Mesodermal cell (in vitro differentiated cells): ENCODE measurements at regions not wholly inside any gene's neighbourhood (a gene's known extent, or its start where the extent isn't known, plus 50 kb on each side); places are given as distances from the start of the nearest gene placed in this dataset.

Source experiments
- H3K27ac ChIP-seq: 2 replicates; pipeline ENCODE4 v1.7.0; 2013; ENCODE audit warnings: mild to moderate bottlenecking, low read depth, low read length, moderate library complexity; ENCODE audit not compliant: severe bottlenecking
- H3K36me3 ChIP-seq: 2 replicates; pipeline ENCODE4 v1.7.1; 2013; ENCODE audit warnings: mild to moderate bottlenecking, low read length, moderate library complexity; ENCODE audit not compliant: control insufficient read depth, insufficient read depth
- H3K4me1 ChIP-seq: one replicate; pipeline ENCODE4 v1.7.1; 2013; ENCODE audit warnings: mild to moderate bottlenecking, low read length; ENCODE audit not compliant: insufficient read depth, control insufficient read depth, poor library complexity, severe bottlenecking
- H3K4me3 ChIP-seq: 2 replicates; pipeline ENCODE4 v1.7.0; 2013; ENCODE audit warnings: low read length, control low read depth, mild to moderate bottlenecking; ENCODE audit not compliant: insufficient read depth, poor library complexity, severe bottlenecking; ENCODE audit errors: extremely low read depth
- H3K9me3 ChIP-seq: 2 replicates; pipeline ENCODE4 v1.7.1; 2013; ENCODE audit warnings: mild to moderate bottlenecking, low read length, moderate library complexity; ENCODE audit not compliant: control insufficient read depth
- WGBS, 2 experiments: methylation state at CpG; one replicate each; pipeline ENCODE4 v1.1.5; 2013; ENCODE audit warnings: missing lambda C conversion rate in 2 of 2; ENCODE audit not compliant: insufficient coverage in 2 of 2; 5-methylcytosine and 5-hydroxymethylcytosine counted together

DNA sequence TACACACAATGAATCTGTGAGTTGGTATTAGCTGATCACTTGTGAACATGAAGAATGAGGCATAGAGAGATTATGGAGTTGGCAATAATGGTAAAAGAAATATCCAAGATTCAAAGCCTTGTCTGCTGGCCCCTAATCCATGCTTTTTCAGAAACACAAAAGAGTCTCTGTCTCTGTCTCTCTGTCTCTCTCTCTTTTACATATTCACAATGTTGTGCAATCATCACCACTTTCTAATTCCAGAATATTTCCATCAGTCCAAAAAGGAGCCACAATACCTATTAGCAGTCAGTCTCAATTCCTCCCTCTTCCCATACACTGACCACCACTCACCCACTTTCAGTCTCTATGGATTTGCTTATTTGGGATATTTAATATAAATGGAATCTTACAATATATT, 370.1 kb upstream of the CDH8 start:
- Histone ChIP-seq H3K4me1 (no peaks in the 10 kb centered on the region), H3K27ac (no peak overlapping the region), H3K36me3 (no peaks in the 10 kb centered on the region), H3K9me3 (no peaks in the 10 kb centered on the region), H3K4me3 (no peak overlapping the region)

GRCh38 chr16:62404842-62405611, 368.8 kb upstream of the CDH8 start:
- Histone ChIP-seq H3K36me3 (no peaks in the 10 kb centered on the region), H3K4me1 (no peaks in the 10 kb centered on the region), H3K27ac (no peak overlapping the region), H3K4me3 (no peak overlapping the region), H3K9me3 (no peaks in the 10 kb centered on the region)
- WGBS, 2 experiments: 78 to 86% methylated on average over 1 of the region's 1 CpG

- Histone ChIP-seq H3K9me3 (no peaks in the 10 kb centered on the region), H3K27ac (no peak overlapping the region), H3K36me3 (no peaks in the 10 kb centered on the region), H3K4me1 (no peaks in the 10 kb centered on the region), H3K4me3 (no peak overlapping the region)
- 82 to 91% methylated on average over 2 to 6 of the region's 6 CpGs for whole genome bisulfite sequencing, 2 experiments
Measured at GRCh38 chr16:62392698-62393097, 356.5 kb upstream of the CDH8 start.

DNA sequence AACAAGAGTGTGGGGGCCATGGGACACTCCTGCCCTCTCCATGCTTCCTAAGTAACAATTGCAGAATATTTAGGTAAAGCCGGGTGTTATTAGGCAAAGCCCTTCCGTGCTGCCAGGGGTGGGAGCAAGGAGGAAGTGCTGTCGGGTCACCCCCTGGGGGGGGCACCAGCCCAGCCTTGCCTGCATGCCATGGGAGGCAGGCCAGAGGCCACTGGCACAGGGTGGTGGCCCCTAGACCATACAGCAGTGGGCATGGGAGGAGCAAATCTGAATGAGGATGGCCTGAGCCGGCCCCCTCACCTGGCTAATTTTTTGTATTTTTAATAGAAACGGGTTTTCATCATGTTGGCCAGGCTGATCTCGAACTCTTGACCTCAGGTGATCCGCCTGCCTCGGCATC, 355.7 kb upstream of the CDH8 start:
- Histone ChIP-seq H3K4me3 (no peak overlapping the region), H3K36me3 (no peaks in the 10 kb centered on the region), H3K4me1 (no peaks in the 10 kb centered on the region), H3K27ac (no peak overlapping the region), H3K9me3 (no peaks in the 10 kb centered on the region)
- WGBS, 2 experiments: 82 to 93% methylated on average over 6 of the region's 8 CpGs

- Histone ChIP-seq H3K27ac (no peak overlapping the region), H3K36me3 (no peaks in the 10 kb centered on the region)
- WGBS, 2 experiments: no CpG with 5 or more reads among the region's 1 CpG
Measured at GRCh38 chr16:62391134-62391533, 354.9 kb upstream of the CDH8 start.

DNA sequence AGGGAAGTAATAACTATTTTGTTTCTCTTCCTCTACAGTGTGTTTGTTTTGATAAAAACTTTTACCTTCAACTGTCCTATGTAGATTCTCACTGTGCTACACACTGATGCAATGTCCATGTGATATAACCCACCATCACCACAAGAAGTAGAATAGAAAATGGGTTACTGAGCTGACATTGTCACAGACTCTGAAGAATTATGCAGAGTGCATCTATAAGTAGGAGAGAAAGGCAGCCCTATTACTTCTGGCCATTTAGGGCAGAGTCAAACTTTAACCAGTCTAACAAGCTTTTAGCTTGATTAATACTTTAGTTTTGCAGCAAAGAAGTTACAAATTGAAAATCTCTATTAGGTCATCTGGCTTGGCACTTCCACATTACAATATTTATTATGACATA, 354.0 kb upstream of the CDH8 start:
- H3K9me3 ChIP-seq: no peaks in the 10 kb centered on the region
- H3K4me3 ChIP-seq: no peak overlapping the region
- H3K27ac ChIP-seq: no peak overlapping the region
- H3K4me1 ChIP-seq: no peaks in the 10 kb centered on the region
- H3K36me3 ChIP-seq: no peaks in the 10 kb centered on the region

More at GRCh38 chr16:62391134-62391533, 354.9 kb upstream of the CDH8 start:
- no peaks in the 10 kb centered on the region for H3K9me3 ChIP-seq
- no peaks in the 10 kb centered on the region for H3K4me1 ChIP-seq
- no peak overlapping the region for H3K4me3 ChIP-seq

DNA sequence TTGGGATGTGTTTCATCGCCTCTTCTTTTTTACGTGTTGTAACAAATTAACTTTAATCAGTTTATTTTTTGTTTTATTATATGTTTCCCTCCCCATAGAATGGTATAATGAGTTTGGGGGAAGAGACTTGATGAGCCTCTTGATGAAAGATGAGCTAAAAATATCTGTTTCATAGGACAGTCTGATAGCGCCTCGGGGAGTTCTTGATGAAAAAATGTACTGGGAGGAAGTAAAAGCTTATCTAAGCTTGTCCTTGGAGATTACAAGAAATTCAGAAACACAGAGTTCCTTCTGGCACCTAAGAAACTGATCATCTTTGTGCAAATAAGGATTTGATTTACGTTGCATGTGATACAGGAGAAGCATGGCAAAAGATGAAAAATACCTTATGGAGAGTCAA, 350.2 kb upstream of the CDH8 start:
- WGBS, 2 experiments: 88 to 91% methylated on average over 3 of the region's 5 CpGs
- Histone ChIP-seq H3K9me3 (no peaks in the 10 kb centered on the region), H3K36me3 (no peaks in the 10 kb centered on the region), H3K4me3 (no peak overlapping the region), H3K4me1 (no peaks in the 10 kb centered on the region), H3K27ac (no peak overlapping the region)

DNA sequence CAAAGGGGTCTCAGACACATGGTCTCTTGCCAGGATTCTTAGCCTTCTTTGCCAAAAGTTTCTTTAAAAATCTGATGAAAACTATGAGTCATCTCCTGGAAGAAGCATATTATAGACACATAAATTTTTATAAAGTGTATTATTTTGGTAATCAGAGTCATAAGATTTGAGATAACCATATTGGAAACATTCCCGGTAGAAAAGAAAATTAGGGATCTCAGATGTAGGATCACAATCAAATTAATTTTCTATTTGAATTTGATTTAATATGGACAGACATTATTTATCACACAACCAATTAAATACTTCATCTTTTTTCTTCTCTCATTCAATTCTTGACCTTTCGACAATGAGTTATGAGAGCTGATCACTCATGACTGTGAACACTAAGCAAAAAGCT, 347.7 kb upstream of the CDH8 start:
- no peak overlapping the region for H3K27ac ChIP-seq
- WGBS, 2 experiments: no CpG with 5 or more reads among the region's 2 CpGs
- H3K9me3 ChIP-seq: no peaks in the 10 kb centered on the region
- H3K4me3 ChIP-seq: no peak overlapping the region
- no peaks in the 10 kb centered on the region for H3K4me1 ChIP-seq
- no peaks in the 10 kb centered on the region for H3K36me3 ChIP-seq

- Histone ChIP-seq H3K27ac (no peak overlapping the region), H3K4me1 (no peaks in the 10 kb centered on the region), H3K4me3 (no peak overlapping the region), H3K36me3 (no peaks in the 10 kb centered on the region), H3K9me3 (no peaks in the 10 kb centered on the region)
- WGBS, 2 experiments: 100% methylated on average over 2 of the region's 3 CpGs; no CpG with 5 or more reads in 1 of the 2 experiments
Measured at GRCh38 chr16:62370445-62370844, 334.2 kb upstream of the CDH8 start.

- no peak overlapping the region for H3K4me3 ChIP-seq
- H3K9me3 ChIP-seq: no peaks in the 10 kb centered on the region
- H3K4me1 ChIP-seq: no peaks in the 10 kb centered on the region
- no peaks in the 10 kb centered on the region for H3K36me3 ChIP-seq
- WGBS, 2 experiments: 60 to 70% methylated on average over 2 of the region's 2 CpGs
- H3K27ac ChIP-seq: no peak overlapping the region
Measured at GRCh38 chr16:62363501-62363900, 327.3 kb upstream of the CDH8 start.

GRCh38 chr16:62353355-62353754, 317.1 kb upstream of the CDH8 start:
- Histone ChIP-seq H3K4me3 (no peak overlapping the region), H3K4me1 (no peaks in the 10 kb centered on the region), H3K36me3 (no peaks in the 10 kb centered on the region), H3K27ac (no peak overlapping the region), H3K9me3 (no peaks in the 10 kb centered on the region)
- 92 to 98% methylated on average over 2 of the region's 2 CpGs for WGBS, 2 experiments
